MCF 10A (cell line): ENCODE measurements at regions not wholly inside any gene's neighbourhood (a gene's known extent, or its start where the extent isn't known, plus 50 kb on each side); places are given as distances from the start of the nearest gene placed in this dataset.

Experiments used
- BruUV-seq: library from RNA; stranded (reverse); fragments of 400-500 nt; replicated peaks from 2 replicates; lab custom pipeline; 2021; lab: Mats Ljungman, UMichigan
- CTCF ChIA-PET: fragments of 300-600 bp; sonication (Branson Sonifier 250); formaldehyde crosslinking; extraction: SDS; loops from one replicate; lab custom pipeline; 2021; ENCODE audit warnings: antibody characterized with exemption, inconsistent platforms; lab: Yijun Ruan, JAX
- POLR2A ChIA-PET: fragments of 300-600, 350-650 bp; sonication (Branson Sonifier 250); formaldehyde crosslinking; extraction: SDS; loops from one replicate; lab custom pipeline; 2020; ENCODE audit warnings: antibody characterized with exemption, inconsistent platforms; lab: Yijun Ruan, JAX
- DNase-seq: peaks from one replicate; pipeline ENCODE4 v3.0.0-alpha.2; 2018; ENCODE audit not compliant: unreplicated experiment
- H3K27ac Mint-ChIP-seq: one replicate; pipeline ENCODE4 v1.8.0; 2022; ENCODE audit warnings: mild to moderate bottlenecking, low read depth, mixed read lengths; ENCODE audit not compliant: unreplicated experiment
- H3K27me3 Mint-ChIP-seq: one replicate; pipeline ENCODE4 v1.8.0; 2022; ENCODE audit warnings: mixed read lengths; ENCODE audit not compliant: insufficient read depth, unreplicated experiment
- H3K36me3 Mint-ChIP-seq: one replicate; pipeline ENCODE4 v1.8.0; 2022; ENCODE audit warnings: mild to moderate bottlenecking, moderate library complexity, mixed read lengths; ENCODE audit not compliant: insufficient read depth, unreplicated experiment
- H3K4me1 Mint-ChIP-seq: one replicate; pipeline ENCODE4 v1.8.0; 2022; ENCODE audit warnings: mixed read lengths; ENCODE audit not compliant: insufficient read depth, unreplicated experiment
- H3K4me3 Mint-ChIP-seq: one replicate; pipeline ENCODE4 v1.8.0; 2022; ENCODE audit warnings: mild to moderate bottlenecking, moderate library complexity, mixed read lengths; ENCODE audit not compliant: unreplicated experiment
- H3K9me3 Mint-ChIP-seq: one replicate; pipeline ENCODE4 v1.8.0; 2022; ENCODE audit warnings: mixed read lengths; ENCODE audit not compliant: unreplicated experiment
- CTCF ChIP-seq: fragments of 200-600 bp; IDR thresholded peaks from one replicate; pipeline ENCODE4 v1.8.0; 2022; ENCODE audit warnings: antibody characterized with exemption, mild to moderate bottlenecking; ENCODE audit not compliant: unreplicated experiment
- intact Hi-C: fragments of 100-400 bp; cut with micrococcal nuclease; formaldehyde crosslinking; loops from 2 replicates; pipeline ENCODE4 v1.14.1; 2022

- Mint-ChIP-seq H3K36me3 (no peaks in the 10 kb centered on the region), H3K4me1 (no peaks in the 10 kb centered on the region), H3K9me3 (no peaks in the 10 kb centered on the region), H3K27ac (no peak overlapping the region), H3K4me3 (no peak overlapping the region), H3K27me3 (peaks cover 47% of the 10 kb centered on the region)
- POLR2A ChIA-PET, result no interaction called here
- BruUV-seq, result no TSS peak
- no peak for DNase-seq
- intact Hi-C loops, result no loop called here
- TF ChIP-seq CTCF, result no peak
- CTCF ChIA-PET, result interaction anchor here (1.9 kb wide), 1 partner anchor 17 kb away, joined by 6 read pairs; no protein-coding TSS in a partner anchor
Measured at GRCh38 chr14:22007784-22008412, 334.3 kb upstream of the OR4E1 start.

GRCh38 chr14:22007363-22007762 is 333.7 kb upstream of the OR4E1 start:
- BruUV-seq, result no TSS peak
- Mint-ChIP-seq H3K27me3 (peaks cover 48% of the 10 kb centered on the region), H3K27ac (no peak overlapping the region), H3K4me1 (no peaks in the 10 kb centered on the region), H3K4me3 (no peak overlapping the region), H3K36me3 (no peaks in the 10 kb centered on the region), H3K9me3 (no peaks in the 10 kb centered on the region)
- ChIA-PET CTCF (interaction anchor here (1.0 to 1.9 kb wide), 2 partner anchors 10 to 17 kb away, joined by 3 to 6 read pairs; no protein-coding TSS in a partner anchor), POLR2A (no interaction called here)
- intact Hi-C loops, result no loop called here
- no peak for DNase-seq
- TF ChIP-seq CTCF, result no peak

- intact Hi-C loops, result no loop called here
- no TSS peak for BruUV-seq
- H3K27ac Mint-ChIP-seq, result no peak overlapping the region
- CTCF ChIA-PET, result interaction anchor here (0.6 to 3.4 kb wide), 6 partner anchors 10 to 438 kb away, joined by 3 to 13 read pairs (median 3); no protein-coding TSS in a partner anchor
- no peaks in the 10 kb centered on the region for H3K4me1 Mint-ChIP-seq
- POLR2A ChIA-PET, result no interaction called here
- H3K27me3 Mint-ChIP-seq, result peaks cover 30% of the 10 kb centered on the region
- H3K36me3 Mint-ChIP-seq, result no peaks in the 10 kb centered on the region
- H3K9me3 Mint-ChIP-seq, result no peaks in the 10 kb centered on the region
- TF ChIP-seq CTCF, result no peak
- no peak overlapping the region for H3K4me3 Mint-ChIP-seq
- DNase-seq, result no peak
Measured at GRCh38 chr14:22003461-22003860, 329.8 kb upstream of the OR4E1 start.

GRCh38 chr14:22002860-22003284 is 329.3 kb upstream of the OR4E1 start:
- CTCF ChIA-PET, result interaction anchor here (0.6 to 3.4 kb wide), 5 partner anchors 10 to 438 kb away, joined by 3 to 13 read pairs (median 3); no protein-coding TSS in a partner anchor
- intact Hi-C loops, result no loop called here
- Mint-ChIP-seq H3K27me3 (peaks cover 31% of the 10 kb centered on the region), H3K27ac (no peak overlapping the region), H3K9me3 (no peaks in the 10 kb centered on the region), H3K36me3 (no peaks in the 10 kb centered on the region), H3K4me3 (no peak overlapping the region), H3K4me1 (no peaks in the 10 kb centered on the region)
- DNase-seq, result peak; percentile 34
- POLR2A ChIA-PET, result no interaction called here
- no TSS peak for BruUV-seq
- peak; percentile 16 for TF ChIP-seq CTCF
